ENCODE measurements at regions not wholly inside any gene's neighbourhood (a gene's known extent, or its start where the extent isn't known, plus 50 kb on each side); places are given as distances from the start of the nearest gene placed in this dataset.

DNA sequence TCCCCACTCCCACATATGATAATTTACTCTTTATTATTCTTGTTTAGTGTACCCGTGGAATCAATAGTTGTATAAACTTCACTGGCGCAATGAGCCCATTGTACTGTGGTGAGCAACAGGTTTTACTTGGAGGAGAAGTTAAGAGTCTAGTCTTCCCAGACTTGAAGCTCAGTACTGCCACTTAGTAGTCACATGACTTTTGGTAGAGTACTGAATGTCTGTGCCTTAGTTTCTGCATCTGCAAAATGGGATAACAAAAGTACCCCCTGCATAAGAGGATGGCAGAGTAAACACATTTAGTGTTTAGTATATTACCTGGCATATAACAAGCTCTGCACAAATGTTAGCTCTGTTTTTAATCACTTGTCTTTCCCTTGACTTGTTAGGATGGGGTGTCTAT is 375.5 kb downstream of the VRK1 start:
- intact Hi-C loops (cut with DNase I): no loop called here
- Histone ChIP-seq H3K27me3 (no peaks in the 10 kb centered on the region), H3K27ac (no peak overlapping the region), H3K4me3 (replicated peaks in 1 of 3) (no peak overlapping the region), H3K4me1 (no peaks in the 10 kb centered on the region), H3K9me3 (no peaks in the 10 kb centered on the region), H3K36me3 (no peaks in the 10 kb centered on the region)
- WGBS, 2 donors: 89% methylated on average over 2 of the region's 2 CpGs
- TF ChIP-seq POLR2A (IDR thresholded peaks at IDR 0.05): no peak
- TF ChIP-seq, protein P1, sequence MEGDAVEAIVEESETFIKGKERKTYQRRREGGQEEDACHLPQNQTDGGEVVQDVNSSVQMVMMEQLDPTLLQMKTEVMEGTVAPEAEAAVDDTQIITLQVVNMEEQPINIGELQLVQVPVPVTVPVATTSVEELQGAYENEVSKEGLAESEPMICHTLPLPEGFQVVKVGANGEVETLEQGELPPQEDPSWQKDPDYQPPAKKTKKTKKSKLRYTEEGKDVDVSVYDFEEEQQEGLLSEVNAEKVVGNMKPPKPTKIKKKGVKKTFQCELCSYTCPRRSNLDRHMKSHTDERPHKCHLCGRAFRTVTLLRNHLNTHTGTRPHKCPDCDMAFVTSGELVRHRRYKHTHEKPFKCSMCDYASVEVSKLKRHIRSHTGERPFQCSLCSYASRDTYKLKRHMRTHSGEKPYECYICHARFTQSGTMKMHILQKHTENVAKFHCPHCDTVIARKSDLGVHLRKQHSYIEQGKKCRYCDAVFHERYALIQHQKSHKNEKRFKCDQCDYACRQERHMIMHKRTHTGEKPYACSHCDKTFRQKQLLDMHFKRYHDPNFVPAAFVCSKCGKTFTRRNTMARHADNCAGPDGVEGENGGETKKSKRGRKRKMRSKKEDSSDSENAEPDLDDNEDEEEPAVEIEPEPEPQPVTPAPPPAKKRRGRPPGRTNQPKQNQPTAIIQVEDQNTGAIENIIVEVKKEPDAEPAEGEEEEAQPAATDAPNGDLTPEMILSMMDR (IDR thresholded peaks at IDR 0.05): no peak
- DNase-seq: no peak

DNA sequence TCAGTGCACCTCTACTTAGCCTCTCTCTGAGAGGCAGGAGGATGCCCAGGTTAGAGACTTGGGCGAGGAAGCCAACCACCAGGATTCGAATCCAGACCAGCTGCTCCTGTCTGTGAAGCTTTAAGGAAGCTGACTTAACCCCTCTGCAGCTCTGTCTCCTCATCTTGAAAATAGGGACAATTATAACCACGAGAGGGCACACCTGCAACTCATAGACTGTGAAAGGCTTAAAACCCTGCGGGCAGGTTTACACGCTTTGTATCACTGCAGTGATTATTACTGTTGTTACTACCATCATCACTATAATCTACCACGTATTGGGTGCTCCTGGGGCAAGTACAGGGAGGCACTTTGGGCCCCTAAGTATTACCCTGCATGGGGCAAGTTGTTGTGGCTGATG is 379.8 kb downstream of the VRK1 start:
- Histone ChIP-seq H3K9me3 (no peaks in the 10 kb centered on the region), H3K27me3 (no peaks in the 10 kb centered on the region), H3K36me3 (no peaks in the 10 kb centered on the region), H3K4me1 (no peaks in the 10 kb centered on the region), H3K4me3 (replicated peaks in 1 of 3) (no peak overlapping the region), H3K27ac (no peak overlapping the region)
- intact Hi-C loops (cut with DNase I): no loop called here
- 60 to 65% methylated on average over 6 of the region's 6 CpGs for WGBS, 2 donors
- no peak for DNase-seq
- TF ChIP-seq POLR2A (IDR thresholded peaks at IDR 0.05): no peak
- TF ChIP-seq, protein P1 (IDR thresholded peaks at IDR 0.05): no peak

DNA sequence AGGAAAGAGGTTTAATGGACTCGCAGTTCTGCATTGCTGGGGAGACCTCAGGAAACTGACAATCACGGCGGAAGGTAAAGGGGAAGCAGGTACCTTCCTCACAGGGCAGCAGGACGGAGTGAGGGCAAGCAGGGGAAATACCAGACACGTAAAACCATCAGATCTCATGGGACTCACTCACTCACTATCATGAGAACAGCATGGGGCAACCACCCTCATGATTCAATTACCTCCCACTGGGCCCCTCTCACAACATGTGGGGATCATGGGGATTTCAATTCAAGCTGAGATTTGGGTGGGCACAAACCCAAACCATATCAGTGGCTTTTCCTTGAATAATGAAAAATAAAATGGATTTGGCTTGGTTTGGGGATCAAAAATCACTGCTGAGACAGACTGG is 380.5 kb downstream of the VRK1 start:
- WGBS, 2 donors: 69 to 79% methylated on average over 5 of the region's 5 CpGs
- Histone ChIP-seq H3K27ac (no peak overlapping the region), H3K27me3 (no peaks in the 10 kb centered on the region), H3K9me3 (no peaks in the 10 kb centered on the region), H3K4me1 (no peaks in the 10 kb centered on the region), H3K36me3 (no peaks in the 10 kb centered on the region), H3K4me3 (replicated peaks in 1 of 3) (no peak overlapping the region)
- TF ChIP-seq, protein P1 (IDR thresholded peaks at IDR 0.05): no peak
- no peak for TF ChIP-seq POLR2A (IDR thresholded peaks at IDR 0.05)
- no peak for DNase-seq
- intact Hi-C loops (cut with DNase I): no loop called here

DNA sequence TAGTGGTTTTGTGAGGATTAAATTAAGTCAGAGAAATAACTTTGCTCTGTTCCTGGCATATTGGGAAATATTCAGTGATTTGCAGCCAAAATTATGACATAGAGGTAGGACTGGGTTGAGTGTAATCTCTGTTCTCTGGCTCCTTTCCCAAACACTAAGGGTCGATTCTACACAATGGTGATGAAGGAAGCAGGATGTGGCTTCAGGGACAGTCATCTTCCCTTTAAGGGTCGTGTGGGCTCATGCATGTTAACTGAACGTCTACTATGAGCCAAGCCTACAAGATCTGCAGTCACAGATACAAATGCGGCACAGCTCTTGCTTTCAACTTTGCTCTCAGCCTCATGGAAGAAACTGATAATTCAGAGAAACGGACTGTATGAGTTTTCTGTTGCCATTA is 381.6 kb downstream of the VRK1 start:
- intact Hi-C loops (cut with DNase I): no loop called here
- no peaks in the 10 kb centered on the region for H3K36me3 ChIP-seq
- no peak for DNase-seq
- WGBS, 2 donors: 60 to 70% methylated on average over 5 of the region's 5 CpGs
- no peak overlapping the region for H3K27ac ChIP-seq
- H3K4me1 ChIP-seq: no peaks in the 10 kb centered on the region
- no peaks in the 10 kb centered on the region for H3K27me3 ChIP-seq
- no peak for TF ChIP-seq POLR2A (IDR thresholded peaks at IDR 0.05)
- TF ChIP-seq, protein P1 (IDR thresholded peaks at IDR 0.05): no peak
- no peaks in the 10 kb centered on the region for H3K9me3 ChIP-seq
- H3K4me3 ChIP-seq (replicated peaks in 1 of 3): no peak overlapping the region

DNA sequence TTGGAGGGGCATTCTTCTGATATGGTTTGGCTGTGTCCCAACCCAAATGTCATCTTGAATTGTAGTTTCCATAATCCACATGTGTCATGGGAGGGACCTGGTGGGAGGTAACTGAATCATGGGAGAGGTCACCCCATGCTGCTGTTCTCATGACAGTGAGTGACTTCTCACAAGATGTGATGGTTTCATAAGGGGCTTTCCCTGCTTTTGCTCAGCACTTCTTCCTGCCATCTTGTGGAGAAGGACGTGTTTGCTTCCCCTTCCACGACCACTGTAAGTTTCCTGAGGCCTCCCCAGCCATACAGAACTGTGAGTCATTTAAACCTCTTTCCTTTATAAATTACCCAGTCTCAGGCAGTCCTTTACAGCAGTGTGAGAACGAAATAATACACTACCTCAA is 382.4 kb downstream of the VRK1 start:
- Histone ChIP-seq H3K27me3 (no peaks in the 10 kb centered on the region), H3K36me3 (no peaks in the 10 kb centered on the region), H3K9me3 (no peaks in the 10 kb centered on the region), H3K27ac (no peak overlapping the region), H3K4me3 (replicated peaks in 1 of 3) (no peak overlapping the region), H3K4me1 (no peaks in the 10 kb centered on the region)
- TF ChIP-seq, protein P1 (IDR thresholded peaks at IDR 0.05): no peak
- TF ChIP-seq POLR2A (IDR thresholded peaks at IDR 0.05): no peak
- intact Hi-C loops (cut with DNase I): no loop called here
- 65 to 67% methylated on average over 3 of the region's 3 CpGs for WGBS, 2 donors
- DNase-seq: no peak
